SK-N-SH treated with all-trans-retinoic acid at 6 μM for 48 hours (cell line): ENCODE measurements at regions not wholly inside any gene's neighbourhood (a gene's known extent, or its start where the extent isn't known, plus 50 kb on each side); places are given as distances from the start of the nearest gene placed in this dataset.

Source experiments
- ARNTL ChIP-seq: fragments of 450-650 bp; formaldehyde crosslinking; IDR thresholded peaks from 2 replicates; pipeline ENCODE4 v1.5.0; 2020; ENCODE audit warnings: low read depth, mild to moderate bottlenecking, moderate library complexity, borderline replicate concordance
- OSR1 ChIP-seq: fragments of 250-450 bp; sonication (Bioruptor Pico); IDR thresholded peaks from 2 replicates; pipeline ENCODE4 v1.8.0; 2022; ENCODE audit warnings: moderate library complexity, mild to moderate bottlenecking, inconsistent platforms
- PPARA ChIP-seq: fragments of 250-450 bp; sonication (Bioruptor Pico); IDR thresholded peaks from 2 replicates; pipeline ENCODE4 v1.5.0; 2020; ENCODE audit warnings: mild to moderate bottlenecking, borderline replicate concordance
- SNAI2 ChIP-seq: fragments of 250-450 bp; sonication (Bioruptor Pico); IDR thresholded peaks from 2 replicates; pipeline ENCODE4 v1.5.0; 2020; ENCODE audit warnings: mild to moderate bottlenecking, moderate library complexity
- ZFP3 ChIP-seq: fragments of 250-450 bp; sonication (Bioruptor Pico); IDR thresholded peaks from 2 replicates; pipeline ENCODE4 v1.5.0; 2020; ENCODE audit warnings: mild to moderate bottlenecking, moderate library complexity
- ZFP30 ChIP-seq: fragments of 450-650 bp; formaldehyde crosslinking; IDR thresholded peaks from 2 replicates; pipeline ENCODE4 v1.5.0; 2022; ENCODE audit warnings: mild to moderate bottlenecking, moderate library complexity
- TF ChIP-seq, protein P1 (sequence below): fragments of 250-450 bp; sonication (Bioruptor Pico); IDR thresholded peaks from 2 replicates; pipeline ENCODE4 v1.8.0; 2021; ENCODE audit warnings: low read depth, mild to moderate bottlenecking, moderate library complexity, borderline replicate concordance

DNA sequence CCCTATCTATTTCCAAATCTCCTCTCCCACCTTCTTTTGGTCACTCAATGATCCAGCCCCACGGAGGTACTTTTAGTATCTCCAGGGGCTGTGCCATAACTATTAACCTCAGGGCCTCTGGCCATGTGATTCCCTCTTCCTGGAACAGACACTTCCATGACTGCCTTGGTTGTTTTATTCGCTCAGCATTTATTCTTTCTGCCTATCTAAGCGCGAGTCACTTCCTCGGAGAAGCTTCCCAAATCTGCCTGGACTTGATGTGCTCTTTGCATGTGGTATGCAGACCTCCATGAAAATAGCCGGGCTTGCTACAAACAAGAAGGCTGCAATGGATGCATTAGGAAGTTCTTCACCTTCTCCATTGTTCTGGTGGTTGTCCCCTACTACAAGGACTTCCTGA is 939.0 kb upstream of the TMEM132C start:
- TF ChIP-seq ZFP3 (CRISPR knock-in tag) (no peak), ZFP30 (CRISPR knock-in tag) (no peak), SNAI2 (no peak), OSR1 (CRISPR knock-in tag) (no peak), ARNTL (CRISPR knock-in tag) (no peak), PPARA (CRISPR knock-in tag) (no peak)
- TF ChIP-seq, protein P1, sequence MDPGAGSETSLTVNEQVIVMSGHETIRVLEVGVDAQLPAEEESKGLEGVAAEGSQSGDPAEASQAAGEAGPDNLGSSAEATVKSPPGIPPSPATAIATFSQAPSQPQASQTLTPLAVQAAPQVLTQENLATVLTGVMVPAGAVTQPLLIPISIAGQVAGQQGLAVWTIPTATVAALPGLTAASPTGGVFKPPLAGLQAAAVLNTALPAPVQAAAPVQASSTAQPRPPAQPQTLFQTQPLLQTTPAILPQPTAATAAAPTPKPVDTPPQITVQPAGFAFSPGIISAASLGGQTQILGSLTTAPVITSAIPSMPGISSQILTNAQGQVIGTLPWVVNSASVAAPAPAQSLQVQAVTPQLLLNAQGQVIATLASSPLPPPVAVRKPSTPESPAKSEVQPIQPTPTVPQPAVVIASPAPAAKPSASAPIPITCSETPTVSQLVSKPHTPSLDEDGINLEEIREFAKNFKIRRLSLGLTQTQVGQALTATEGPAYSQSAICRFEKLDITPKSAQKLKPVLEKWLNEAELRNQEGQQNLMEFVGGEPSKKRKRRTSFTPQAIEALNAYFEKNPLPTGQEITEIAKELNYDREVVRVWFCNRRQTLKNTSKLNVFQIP, result no peak
